ENCODE measurements at regions not wholly inside any gene's neighbourhood (a gene's known extent, or its start where the extent isn't known, plus 50 kb on each side); places are given as distances from the start of the nearest gene placed in this dataset.

DNA sequence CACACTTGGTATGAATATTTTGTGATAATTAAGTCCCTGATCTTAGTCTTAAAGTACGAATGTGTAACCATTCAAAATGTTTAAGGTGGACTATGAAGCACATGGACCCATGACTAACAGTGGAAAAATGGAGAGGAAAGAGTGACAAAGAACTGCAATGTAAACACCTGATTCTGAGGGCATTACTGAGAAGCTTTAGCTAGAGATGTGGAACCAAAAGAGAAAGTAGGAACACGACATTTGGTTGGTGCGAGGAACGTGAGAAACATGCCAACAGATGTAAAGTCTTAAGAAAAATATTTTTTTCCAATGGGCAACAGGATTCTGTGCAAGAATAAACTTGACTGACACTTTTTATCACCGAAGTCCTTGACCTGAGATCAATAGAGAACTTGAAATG lies 1618.6 kb downstream of the DPP10 start:
- no peak overlapping the region for H3K4me3 ChIP-seq (ENCODE audit: low read depth, low read length)
- no peak for DNase-seq (ENCODE audit: low read depth)
- TF ChIP-seq, protein P1, sequence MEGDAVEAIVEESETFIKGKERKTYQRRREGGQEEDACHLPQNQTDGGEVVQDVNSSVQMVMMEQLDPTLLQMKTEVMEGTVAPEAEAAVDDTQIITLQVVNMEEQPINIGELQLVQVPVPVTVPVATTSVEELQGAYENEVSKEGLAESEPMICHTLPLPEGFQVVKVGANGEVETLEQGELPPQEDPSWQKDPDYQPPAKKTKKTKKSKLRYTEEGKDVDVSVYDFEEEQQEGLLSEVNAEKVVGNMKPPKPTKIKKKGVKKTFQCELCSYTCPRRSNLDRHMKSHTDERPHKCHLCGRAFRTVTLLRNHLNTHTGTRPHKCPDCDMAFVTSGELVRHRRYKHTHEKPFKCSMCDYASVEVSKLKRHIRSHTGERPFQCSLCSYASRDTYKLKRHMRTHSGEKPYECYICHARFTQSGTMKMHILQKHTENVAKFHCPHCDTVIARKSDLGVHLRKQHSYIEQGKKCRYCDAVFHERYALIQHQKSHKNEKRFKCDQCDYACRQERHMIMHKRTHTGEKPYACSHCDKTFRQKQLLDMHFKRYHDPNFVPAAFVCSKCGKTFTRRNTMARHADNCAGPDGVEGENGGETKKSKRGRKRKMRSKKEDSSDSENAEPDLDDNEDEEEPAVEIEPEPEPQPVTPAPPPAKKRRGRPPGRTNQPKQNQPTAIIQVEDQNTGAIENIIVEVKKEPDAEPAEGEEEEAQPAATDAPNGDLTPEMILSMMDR (conservative IDR thresholded peaks at IDR 0.05; ENCODE audit: low read depth, low read length) = no peak

DNA sequence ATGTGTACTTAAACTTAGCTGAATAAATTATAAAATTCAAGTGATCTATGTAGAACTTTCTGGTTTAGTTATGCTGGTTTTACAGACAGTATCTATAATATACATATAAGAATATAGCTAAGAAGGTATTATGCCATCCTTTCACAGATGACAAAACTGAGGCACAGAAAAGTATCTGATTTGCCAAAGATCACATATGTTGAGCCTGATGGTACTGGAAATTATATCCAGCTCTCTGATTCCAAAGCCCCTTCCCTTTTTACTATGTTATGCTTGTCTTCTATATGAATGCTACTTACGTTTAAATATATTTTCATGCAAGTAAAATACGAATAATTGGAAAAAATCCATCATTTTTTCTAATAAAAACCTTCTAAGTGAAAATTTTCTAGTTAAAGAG lies 1631.3 kb downstream of the DPP10 start:
- TF ChIP-seq, protein P1 (conservative IDR thresholded peaks at IDR 0.05; ENCODE audit: low read depth, low read length) = no peak
- no peak overlapping the region for H3K4me3 ChIP-seq (ENCODE audit: low read depth, low read length)
- no peak for DNase-seq (ENCODE audit: low read depth)

- no peak overlapping the region for H3K4me3 ChIP-seq (ENCODE audit: low read depth, low read length)
- no peak for DNase-seq (ENCODE audit: low read depth)
- TF ChIP-seq, protein P1 (conservative IDR thresholded peaks at IDR 0.05; ENCODE audit: low read depth, low read length) = no peak
Measured at GRCh38 chr2:116074161-116074560, 1631.7 kb downstream of the DPP10 start.

DNA sequence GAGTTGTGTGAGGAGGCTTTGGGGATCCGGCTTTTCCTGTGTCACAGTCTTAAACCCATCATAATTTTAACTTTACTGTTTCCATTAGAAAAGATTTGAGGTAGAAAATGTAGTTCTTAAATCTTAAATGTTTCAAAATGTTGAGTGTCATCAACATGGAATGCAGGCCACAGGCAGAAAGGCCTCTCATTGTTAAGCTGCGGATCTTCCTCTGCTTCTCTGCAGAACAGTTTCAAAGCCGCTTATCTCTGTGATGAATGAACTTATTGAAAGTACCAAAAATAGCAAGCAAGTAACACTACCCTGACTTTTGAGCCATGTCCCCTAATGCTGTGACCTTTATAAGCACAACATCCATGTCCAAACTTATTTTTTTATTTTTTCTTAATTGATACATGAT lies 1645.8 kb downstream of the DPP10 start:
- DNase-seq (ENCODE audit: low read depth) = no peak
- TF ChIP-seq, protein P1 (conservative IDR thresholded peaks at IDR 0.05; ENCODE audit: low read depth, low read length) = no peak
- no peak overlapping the region for H3K4me3 ChIP-seq (ENCODE audit: low read depth, low read length)

GRCh38 chr2:116094196-116094595 lies 1651.8 kb downstream of the DPP10 start:
- no peak overlapping the region for H3K4me3 ChIP-seq (ENCODE audit: low read depth, low read length)
- DNase-seq (ENCODE audit: low read depth) = no peak
- TF ChIP-seq, protein P1 (conservative IDR thresholded peaks at IDR 0.05; ENCODE audit: low read depth, low read length) = no peak

GRCh38 chr2:116095636-116096035 lies 1653.2 kb downstream of the DPP10 start:
- no peak overlapping the region for H3K4me3 ChIP-seq (ENCODE audit: low read depth, low read length)
- TF ChIP-seq, protein P1 (conservative IDR thresholded peaks at IDR 0.05; ENCODE audit: low read depth, low read length) = no peak
- no peak for DNase-seq (ENCODE audit: low read depth)

- H3K4me3 ChIP-seq (ENCODE audit: low read depth, low read length) = no peak overlapping the region
- TF ChIP-seq, protein P1 (conservative IDR thresholded peaks at IDR 0.05; ENCODE audit: low read depth, low read length) = no peak
Measured at GRCh38 chr2:116098049-116098448, 1655.6 kb downstream of the DPP10 start.

More at GRCh38 chr2:116098049-116098448, 1655.6 kb downstream of the DPP10 start:
- no peak for DNase-seq (ENCODE audit: low read depth)

Data from epithelial cell of proximal tubule (primary cell).